Osteocyte (in vitro differentiated cells): ENCODE measurements at regions not wholly inside any gene's neighbourhood (a gene's known extent, or its start where the extent isn't known, plus 50 kb on each side); places are given as distances from the start of the nearest gene placed in this dataset.

Experiments used
- DNase-seq: peaks from one replicate; pipeline ENCODE4 v3.0.0; 2021; ENCODE audit warnings: mixed read lengths; ENCODE audit not compliant: unreplicated experiment; ENCODE audit errors: extremely low spot score
- H3K27ac Mint-ChIP-seq: one replicate; pipeline ENCODE4 v1.8.0; 2021; ENCODE audit warnings: mild to moderate bottlenecking, mixed read lengths; ENCODE audit not compliant: unreplicated experiment
- H3K27me3 Mint-ChIP-seq: one replicate; pipeline ENCODE4 v1.8.0; 2021; ENCODE audit warnings: mixed read lengths; ENCODE audit not compliant: unreplicated experiment
- H3K36me3 Mint-ChIP-seq: one replicate; pipeline ENCODE4 v1.8.0; 2021; ENCODE audit warnings: mixed read lengths; ENCODE audit not compliant: unreplicated experiment
- H3K4me1 Mint-ChIP-seq: one replicate; pipeline ENCODE4 v1.8.0; 2021; ENCODE audit warnings: mixed read lengths; ENCODE audit not compliant: unreplicated experiment
- H3K4me3 Mint-ChIP-seq: one replicate; pipeline ENCODE4 v1.8.0; 2021; ENCODE audit warnings: mild to moderate bottlenecking, moderate library complexity, mixed read lengths; ENCODE audit not compliant: unreplicated experiment
- H3K9me3 Mint-ChIP-seq: one replicate; pipeline ENCODE4 v1.8.0; 2021; ENCODE audit warnings: mixed read lengths; ENCODE audit not compliant: unreplicated experiment
- TF ChIP-seq, protein P1 (sequence below): fragments of 200-600 bp; sonication (generic); IDR thresholded peaks from 2 replicates; pipeline ENCODE4 v1.5.0; 2021; ENCODE audit warnings: antibody characterized with exemption, mild to moderate bottlenecking, moderate library complexity

DNA sequence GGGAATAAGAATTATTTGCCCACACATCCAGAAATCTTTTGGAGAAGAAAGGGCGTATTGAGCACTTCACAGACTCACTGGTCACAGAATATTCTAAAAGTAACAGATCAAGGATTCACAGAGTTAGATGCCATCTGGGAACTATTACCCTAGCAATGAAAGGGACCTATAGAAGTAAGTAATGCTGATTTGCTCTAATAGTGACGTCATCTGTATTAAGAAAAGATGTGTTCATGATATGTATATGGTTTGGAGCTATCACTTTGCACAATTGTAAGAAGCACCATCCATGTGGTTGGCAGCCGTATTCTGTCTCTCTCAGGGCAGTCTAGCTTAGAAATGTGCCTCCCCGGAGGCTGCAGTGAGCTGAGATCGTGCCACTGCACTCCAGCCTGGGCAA is 52.8 kb upstream of the SV2C start:
- Mint-ChIP-seq H3K9me3 (peaks cover 3% of the 10 kb centered on the region), H3K27me3 (peaks cover 4% of the 10 kb centered on the region), H3K4me1 (no peaks in the 10 kb centered on the region), H3K36me3 (no peaks in the 10 kb centered on the region), H3K27ac (no peak overlapping the region), H3K4me3 (no peak overlapping the region)
- TF ChIP-seq, protein P1, sequence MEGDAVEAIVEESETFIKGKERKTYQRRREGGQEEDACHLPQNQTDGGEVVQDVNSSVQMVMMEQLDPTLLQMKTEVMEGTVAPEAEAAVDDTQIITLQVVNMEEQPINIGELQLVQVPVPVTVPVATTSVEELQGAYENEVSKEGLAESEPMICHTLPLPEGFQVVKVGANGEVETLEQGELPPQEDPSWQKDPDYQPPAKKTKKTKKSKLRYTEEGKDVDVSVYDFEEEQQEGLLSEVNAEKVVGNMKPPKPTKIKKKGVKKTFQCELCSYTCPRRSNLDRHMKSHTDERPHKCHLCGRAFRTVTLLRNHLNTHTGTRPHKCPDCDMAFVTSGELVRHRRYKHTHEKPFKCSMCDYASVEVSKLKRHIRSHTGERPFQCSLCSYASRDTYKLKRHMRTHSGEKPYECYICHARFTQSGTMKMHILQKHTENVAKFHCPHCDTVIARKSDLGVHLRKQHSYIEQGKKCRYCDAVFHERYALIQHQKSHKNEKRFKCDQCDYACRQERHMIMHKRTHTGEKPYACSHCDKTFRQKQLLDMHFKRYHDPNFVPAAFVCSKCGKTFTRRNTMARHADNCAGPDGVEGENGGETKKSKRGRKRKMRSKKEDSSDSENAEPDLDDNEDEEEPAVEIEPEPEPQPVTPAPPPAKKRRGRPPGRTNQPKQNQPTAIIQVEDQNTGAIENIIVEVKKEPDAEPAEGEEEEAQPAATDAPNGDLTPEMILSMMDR, result no peak
- no peak for DNase-seq

DNA sequence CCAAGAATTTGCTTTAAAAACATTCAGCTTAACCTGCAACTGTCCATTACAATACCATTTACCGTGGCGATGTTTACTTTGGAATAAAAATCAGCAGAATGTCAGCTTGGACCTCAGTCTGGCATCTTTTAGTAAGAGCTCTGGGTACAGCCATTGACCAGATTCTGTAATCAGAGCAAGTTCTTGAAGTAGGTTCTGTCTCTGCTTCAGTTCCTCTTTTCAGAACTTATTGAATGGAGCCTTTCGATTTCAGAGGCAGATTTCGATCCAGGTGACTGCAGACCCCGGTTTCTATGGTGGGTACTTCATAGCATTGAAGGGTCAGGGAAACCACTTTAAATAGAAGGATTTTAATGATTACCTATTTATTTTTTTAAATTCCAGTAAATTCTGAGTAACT is 53.4 kb upstream of the SV2C start:
- no peak overlapping the region for H3K4me3 Mint-ChIP-seq
- no peaks in the 10 kb centered on the region for H3K4me1 Mint-ChIP-seq
- TF ChIP-seq, protein P1, result no peak
- no peaks in the 10 kb centered on the region for H3K36me3 Mint-ChIP-seq
- no peak for DNase-seq
- H3K27me3 Mint-ChIP-seq, result peaks cover 4% of the 10 kb centered on the region
- peaks cover 3% of the 10 kb centered on the region for H3K9me3 Mint-ChIP-seq
- no peak overlapping the region for H3K27ac Mint-ChIP-seq

DNA sequence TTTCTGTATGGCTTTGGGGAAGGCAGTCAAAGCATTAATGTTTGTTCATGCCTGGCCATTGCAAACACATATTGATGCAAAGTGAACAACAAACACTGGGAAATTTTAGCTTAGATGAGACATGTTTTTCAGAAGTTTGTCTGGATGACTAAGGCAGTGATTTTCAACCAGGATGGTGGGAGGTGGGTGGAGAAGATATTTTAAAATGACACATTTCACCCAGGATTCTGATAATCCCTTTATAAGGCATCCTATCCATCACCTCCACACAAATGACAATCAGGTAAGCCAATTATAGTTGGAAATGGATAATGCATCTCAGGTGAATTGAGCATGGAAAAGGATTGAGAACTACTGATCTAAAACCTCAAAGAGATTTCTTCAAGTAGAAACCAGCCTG is 57.4 kb upstream of the SV2C start:
- H3K27me3 Mint-ChIP-seq, result peaks cover 8% of the 10 kb centered on the region

DNA sequence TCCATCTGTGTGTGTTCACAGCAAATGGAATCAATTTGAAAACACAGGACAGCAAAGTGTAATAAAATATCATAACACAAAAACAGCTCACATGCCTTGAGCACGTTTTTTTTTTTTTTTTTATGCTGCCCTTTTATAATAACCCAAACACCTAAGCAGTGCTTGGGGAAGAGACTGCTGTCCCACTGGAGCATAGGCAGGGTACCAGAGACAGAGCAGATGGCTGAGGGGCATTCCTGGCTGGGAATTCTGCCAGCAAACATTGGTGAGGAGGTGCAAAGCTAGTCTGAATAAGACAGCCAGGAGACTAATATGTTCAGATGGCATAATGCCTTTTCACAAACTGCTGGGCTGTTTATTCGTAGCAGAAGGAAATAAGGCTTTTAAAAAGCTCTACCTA is 58.1 kb upstream of the SV2C start:
- Mint-ChIP-seq H3K4me1 (no peaks in the 10 kb centered on the region), H3K9me3 (no peaks in the 10 kb centered on the region), H3K27ac (no peak overlapping the region), H3K27me3 (peaks cover 8% of the 10 kb centered on the region), H3K4me3 (no peak overlapping the region), H3K36me3 (no peaks in the 10 kb centered on the region)
- TF ChIP-seq, protein P1, result no peak
- no peak for DNase-seq

More for the DNA sequence above, 57.4 kb upstream of the SV2C start:
- Mint-ChIP-seq H3K27ac (no peak overlapping the region), H3K9me3 (no peaks in the 10 kb centered on the region), H3K36me3 (no peaks in the 10 kb centered on the region), H3K4me3 (no peak overlapping the region), H3K4me1 (no peaks in the 10 kb centered on the region)
- DNase-seq, result no peak
- TF ChIP-seq, protein P1, result no peak

DNA sequence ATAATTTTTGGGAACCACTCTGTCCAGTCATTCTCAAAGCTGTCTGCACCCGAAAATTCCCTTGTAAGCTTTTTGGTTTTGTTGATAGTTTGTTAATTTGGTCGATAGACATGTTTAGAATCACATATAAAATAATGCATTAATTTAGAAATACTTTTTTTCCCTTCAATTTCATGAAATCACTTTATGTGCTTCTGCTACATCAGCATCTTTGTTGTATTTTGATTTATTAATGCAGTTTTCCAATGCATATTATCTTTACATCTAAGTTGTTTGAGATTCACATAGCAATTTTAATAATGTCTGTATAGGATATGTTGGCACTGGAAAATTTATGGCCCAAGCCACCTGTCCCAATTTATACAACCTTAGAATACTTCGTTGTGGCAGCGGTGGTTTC is 60.6 kb upstream of the SV2C start:
- DNase-seq, result no peak
- H3K4me3 Mint-ChIP-seq, result no peak overlapping the region
- no peaks in the 10 kb centered on the region for H3K9me3 Mint-ChIP-seq
- peaks cover 11% of the 10 kb centered on the region for H3K27me3 Mint-ChIP-seq
- TF ChIP-seq, protein P1, result no peak
- no peak overlapping the region for H3K27ac Mint-ChIP-seq
- no peaks in the 10 kb centered on the region for H3K36me3 Mint-ChIP-seq
- no peaks in the 10 kb centered on the region for H3K4me1 Mint-ChIP-seq
